H9 (cell line): ENCODE measurements at regions not wholly inside any gene's neighbourhood (a gene's known extent, or its start where the extent isn't known, plus 50 kb on each side); places are given as distances from the start of the nearest gene placed in this dataset.

Experiments used
- DNase-seq: peaks from one replicate; pipeline ENCODE4 v3.0.0-alpha.2; 2017
- H2AFZ ChIP-seq: one replicate; pipeline ENCODE4 v1.6.1; 2013; ENCODE audit warnings: mild to moderate bottlenecking, low read length, control low read depth, moderate library complexity
- H2AK5ac ChIP-seq: 2 replicates; pipeline ENCODE4 v1.6.1; 2013; ENCODE audit warnings: low read length, control low read depth, mixed read lengths; ENCODE audit not compliant: insufficient read length
- H2BK120ac ChIP-seq: one replicate; pipeline ENCODE4 v1.6.1; 2013; ENCODE audit warnings: low read depth, mild to moderate bottlenecking, low read length, control low read depth, inconsistent platforms; ENCODE audit not compliant: poor library complexity, severe bottlenecking
- H2BK12ac ChIP-seq: 2 replicates; pipeline ENCODE4 v1.6.1; 2013; ENCODE audit warnings: low read length, control low read depth, mixed read lengths, low read depth; ENCODE audit not compliant: insufficient read length
- H2BK15ac ChIP-seq: 2 replicates; pipeline ENCODE4 v1.6.1; 2013; ENCODE audit warnings: low read depth, low read length, control low read depth
- H2BK20ac ChIP-seq: one replicate; pipeline ENCODE4 v1.6.1; 2013; ENCODE audit warnings: low read depth, mild to moderate bottlenecking, low read length, control low read depth, inconsistent platforms; ENCODE audit not compliant: poor library complexity, severe bottlenecking
- H2BK5ac ChIP-seq: 2 replicates; pipeline ENCODE4 v1.6.1; 2013; ENCODE audit warnings: low read length, control low read depth, mixed read lengths; ENCODE audit not compliant: insufficient read length
- H3K14ac ChIP-seq: 2 replicates; pipeline ENCODE4 v1.6.1; 2013; ENCODE audit warnings: low read length, control low read depth; ENCODE audit not compliant: insufficient read depth
- H3K18ac ChIP-seq: 2 replicates; pipeline ENCODE4 v1.6.1; 2013; ENCODE audit warnings: low read depth, mild to moderate bottlenecking, mixed read lengths, low read length, control low read depth; ENCODE audit not compliant: insufficient read length
- H3K23ac ChIP-seq: 2 replicates; pipeline ENCODE4 v1.6.1; 2013; ENCODE audit warnings: low read length, control low read depth, mixed read lengths, low read depth; ENCODE audit not compliant: insufficient read length
- H3K23me2 ChIP-seq: 2 replicates; pipeline ENCODE4 v1.6.1; 2013; ENCODE audit warnings: low read depth, mild to moderate bottlenecking, mixed read lengths, low read length, control low read depth; ENCODE audit not compliant: insufficient read length, poor library complexity, severe bottlenecking
- H3K27ac ChIP-seq: 2 replicates; pipeline ENCODE4 v1.5.1; 2013; ENCODE audit warnings: low read length, control low read depth, mixed read lengths, low read depth; ENCODE audit not compliant: insufficient read length
- H3K27me3 ChIP-seq: 2 replicates; pipeline ENCODE4 v1.6.1; 2013; ENCODE audit warnings: low read length, control low read depth, inconsistent platforms; ENCODE audit not compliant: insufficient read depth
- H3K4ac ChIP-seq: 2 replicates; pipeline ENCODE4 v1.6.1; 2013; ENCODE audit warnings: low read depth, mild to moderate bottlenecking, control low read depth, inconsistent platforms, low read length, moderate library complexity
- H3K4me1 ChIP-seq: 2 replicates; pipeline ENCODE4 v1.6.1; 2013; ENCODE audit warnings: low read length, control low read depth, inconsistent platforms; ENCODE audit not compliant: insufficient read depth
- H3K4me2 ChIP-seq: 2 replicates; pipeline ENCODE4 v1.6.1; 2013; ENCODE audit warnings: low read length, control low read depth, mixed read lengths; ENCODE audit not compliant: insufficient read length, insufficient read depth
- H3K56ac ChIP-seq: 2 replicates; pipeline ENCODE4 v1.6.1; 2013; ENCODE audit warnings: low read depth, mild to moderate bottlenecking, mixed read lengths, low read length, control low read depth; ENCODE audit not compliant: insufficient read length
- H3K79me1 ChIP-seq: 2 replicates; pipeline ENCODE4 v1.6.1; 2013; ENCODE audit warnings: low read depth, mild to moderate bottlenecking, moderate library complexity, low read length, control low read depth, inconsistent platforms; ENCODE audit not compliant: insufficient read depth, poor library complexity, severe bottlenecking
- H3K79me2 ChIP-seq: 2 replicates; pipeline ENCODE4 v1.6.1; 2013; ENCODE audit warnings: low read length, control low read depth, inconsistent platforms; ENCODE audit not compliant: insufficient read depth
- H3K9ac ChIP-seq: 2 replicates; pipeline ENCODE4 v1.6.1; 2013; ENCODE audit warnings: low read length, control low read depth, mixed read lengths; ENCODE audit not compliant: insufficient read length; ENCODE audit errors: extremely low read depth
- H3K9me3 ChIP-seq: one replicate; pipeline ENCODE4 v1.6.1; 2013; ENCODE audit warnings: low read depth, low read length, inconsistent platforms; ENCODE audit not compliant: control insufficient read depth
- H3T11ph ChIP-seq: one replicate; pipeline ENCODE4 v1.6.1; 2013; ENCODE audit warnings: mild to moderate bottlenecking, low read length, control low read depth, inconsistent platforms
- H4K20me1 ChIP-seq: one replicate; pipeline ENCODE4 v1.6.1; 2013; ENCODE audit not compliant: control insufficient read depth, insufficient read length, insufficient read depth
- H4K5ac ChIP-seq: 2 replicates; pipeline ENCODE4 v1.6.1; 2013; ENCODE audit warnings: low read depth, mild to moderate bottlenecking, mixed read lengths, low read length, control low read depth; ENCODE audit not compliant: insufficient read length
- H4K8ac ChIP-seq: replicated peaks from 2 replicates; pipeline ENCODE4 v1.6.1; 2013; ENCODE audit warnings: low read length, control low read depth, mixed read lengths, low read depth; ENCODE audit not compliant: insufficient read length
- H4K91ac ChIP-seq: 2 replicates; pipeline ENCODE4 v1.6.1; 2013; ENCODE audit warnings: low read depth, mild to moderate bottlenecking, moderate library complexity, mixed read lengths, low read length, control low read depth; ENCODE audit not compliant: insufficient read length
- H3K27ac Mint-ChIP-seq, 3 experiments: 2 replicates in 2 of 3; 3 replicates in 1 of 3; pipeline ENCODE4 v1.8.0; 2020 to 2021; ENCODE audit warnings: mixed read lengths in 3 of 3, mild to moderate bottlenecking in 1 of 3, moderate library complexity in 1 of 3
- H3K27me3 Mint-ChIP-seq: 2 replicates; pipeline ENCODE4 v1.8.0; 2021; ENCODE audit warnings: low read depth, mild to moderate bottlenecking, moderate library complexity, mixed read lengths
- H3K36me3 Mint-ChIP-seq, 3 experiments: 2 replicates in 2 of 3; 3 replicates in 1 of 3; pipeline ENCODE4 v1.8.0; 2020 to 2021; ENCODE audit warnings: low read depth in 3 of 3, mixed read lengths in 3 of 3; ENCODE audit not compliant: insufficient read depth in 1 of 3
- H3K4me1 Mint-ChIP-seq, 2 experiments: 2 replicates each; pipeline ENCODE4 v1.8.0; 2020; ENCODE audit warnings: mixed read lengths in 2 of 2
- H3K4me3 Mint-ChIP-seq, 2 experiments: 2 replicates in 1 of 2; 3 replicates in 1 of 2; pipeline ENCODE4 v1.8.0; 2020 to 2021; ENCODE audit warnings: mild to moderate bottlenecking in 2 of 2, mixed read lengths in 2 of 2, moderate library complexity in 1 of 2
- H3K9me3 Mint-ChIP-seq, 2 experiments: 2 replicates in 1 of 2; 3 replicates in 1 of 2; pipeline ENCODE4 v1.8.0; 2020; ENCODE audit warnings: mild to moderate bottlenecking in 2 of 2, mixed read lengths in 2 of 2, moderate library complexity in 1 of 2
- CTCF ChIP-seq: fragments of 200-600 bp; sonication (generic); conservative IDR thresholded peaks from 3 replicates; pipeline ENCODE4 v1.8.0; 2021; ENCODE audit warnings: antibody characterized with exemption, mild to moderate bottlenecking
- WGBS: extraction: QIAGEN DNeasy Blood & Tissue Kit; methylation state at CpG from one replicate; pipeline ENCODE4 v1.1.7; 2013; ENCODE audit warnings: missing lambda C conversion rate, low lambda C conversion rate, mixed read lengths; ENCODE audit not compliant: insufficient read length; ENCODE audit errors: extremely low coverage; 5-methylcytosine and 5-hydroxymethylcytosine counted together

- Histone ChIP-seq H2AFZ (no peak overlapping the region), H2BK12ac (no peak overlapping the region), H3K23me2 (no peaks in the 10 kb centered on the region), H3K27ac (no peak overlapping the region), H4K5ac (no peak overlapping the region), H2BK15ac (no peak overlapping the region), H3K18ac (no peak overlapping the region), H3K9me3 (no peaks in the 10 kb centered on the region), H3K4ac (no peak overlapping the region), H2BK120ac (no peak overlapping the region), H3T11ph (no peak overlapping the region), H2BK20ac (no peak overlapping the region), H2BK5ac (no peak overlapping the region), H2AK5ac (no peak overlapping the region), H3K79me2 (no peaks in the 10 kb centered on the region), H3K14ac (no peak overlapping the region), H3K79me1 (no peaks in the 10 kb centered on the region), H3K23ac (no peak overlapping the region), H3K4me2 (no peak overlapping the region), H3K4me1 (0 out of 2 replicates have a peak, but pooled peaks cover 3% of the 10 kb centered on the region), H4K20me1 (no peaks in the 10 kb centered on the region), H3K56ac (no peak overlapping the region), H3K27me3 (no peaks in the 10 kb centered on the region), H4K8ac (no peak overlapping the region), H4K91ac (no peak overlapping the region), H3K9ac (no peak overlapping the region)
- DNase-seq, result no peak
- WGBS, result no CpG with 5 or more reads among the region's 1 CpG
- H3K27me3 Mint-ChIP-seq, result no peaks in the 10 kb centered on the region
- H3K9me3 Mint-ChIP-seq, result peaks cover 0 to 4% of the 10 kb centered on the region in 2 experiments; a peak in 1 of 5 replicates
- no peak overlapping the region for H3K27ac Mint-ChIP-seq
- no peak for TF ChIP-seq CTCF
- peaks cover 8 to 13% of the 10 kb centered on the region in 2 experiments for H3K4me1 Mint-ChIP-seq
- no peak overlapping the region for H3K4me3 Mint-ChIP-seq
- H3K36me3 Mint-ChIP-seq, result peaks cover 0 to 3% (median 2%) of the 10 kb centered on the region in 3 experiments; a peak in 4 of 7 replicates
These were observed 835.0 kb upstream of the COBL start for GRCh38 chr7:52151559-52151958.
